Lung (tissue), 11 donors: ENCODE measurements at regions not wholly inside any gene's neighbourhood (a gene's known extent, or its start where the extent isn't known, plus 50 kb on each side); places are given as distances from the start of the nearest gene placed in this dataset.
A peak's percentile ranks its signal among the peaks of the same experiment; 100 is the strongest.

Source experiments
- ATAC-seq: fragments of 200-7000 bp; cut with Tn5 transposase; one replicate; pipeline ENCODE4 v1.9.1; 2020; ENCODE audit warnings: moderate number of reproducible peaks; ENCODE audit not compliant: insufficient read depth, low FRiP score
- DNase-seq, 3 donors: peaks; one replicate each; pipeline ENCODE4 v3.0.0-alpha.2; 2013 to 2017
- H3K27ac ChIP-seq, 2 donors: one replicate each; pipeline ENCODE4 v1.5.1; 2013; ENCODE audit warnings: mild to moderate bottlenecking in 2 of 2, moderate library complexity in 2 of 2, control low read depth in 1 of 2, inconsistent platforms in 1 of 2, low read depth in 1 of 2, low read length in 1 of 2
- H3K27me3 ChIP-seq, 3 donors: one replicate each; pipeline ENCODE4 v1.5.1; 2013; ENCODE audit warnings: low read length in 2 of 3; ENCODE audit not compliant: control insufficient read depth in 3 of 3, insufficient read depth in 3 of 3
- H3K36me3 ChIP-seq, 4 donors: one replicate each; pipeline ENCODE4 v1.5.1; 2013; ENCODE audit warnings: low read length in 4 of 4, mild to moderate bottlenecking in 1 of 4, moderate library complexity in 1 of 4; ENCODE audit not compliant: control insufficient read depth in 4 of 4, insufficient read depth in 4 of 4
- H3K4me1 ChIP-seq, 5 donors: one replicate each; pipeline ENCODE4 v1.5.1; 2013; ENCODE audit warnings: low read length in 5 of 5, mild to moderate bottlenecking in 2 of 5, moderate library complexity in 1 of 5; ENCODE audit not compliant: control insufficient read depth in 5 of 5, insufficient read depth in 5 of 5
- H3K4me3 ChIP-seq: one replicate; pipeline ENCODE4 v1.5.1; 2013; ENCODE audit warnings: mild to moderate bottlenecking, control low read depth, moderate library complexity
- H3K9ac ChIP-seq, 2 donors: one replicate each; pipeline ENCODE4 v1.5.1; 2013; ENCODE audit warnings: low read length in 2 of 2, control low read depth in 1 of 2; ENCODE audit not compliant: insufficient read depth in 1 of 2
- H3K9me3 ChIP-seq, 4 donors: one replicate each; pipeline ENCODE4 v1.5.1; 2013; ENCODE audit warnings: low read length in 3 of 4, mild to moderate bottlenecking in 1 of 4, moderate library complexity in 1 of 4; ENCODE audit not compliant: control insufficient read depth in 4 of 4, insufficient read depth in 3 of 4
- WGBS, 2 donors: extraction: QIAGEN DNeasy Blood & Tissue Kit; methylation state at CpG; one replicate each; pipeline ENCODE4 v1.1.7; 2013; 5-methylcytosine and 5-hydroxymethylcytosine counted together
- TF ChIP-seq, protein P1 (sequence below): IDR thresholded peaks from 2 replicates; pipeline ENCODE4 v1.5.1; 2012; ENCODE audit warnings: mild to moderate bottlenecking; ENCODE audit errors: control extremely low read depth, extremely low read depth
- donor health status: control.
- donor health status: control.
- donor health status: Bipolar disorder and iron deficiency.
- donor health status: healthy.
- donor health status: DM: yes; HTN: yes; CAD: no.

GRCh38 chr12:4015225-4016091 lies 142.3 kb upstream of the PARP11 start:
- no peaks in the 10 kb centered on the region for H3K36me3 ChIP-seq
- ATAC-seq: no peak

GRCh38 chr12:4014858-4015224 lies 141.6 kb upstream of the PARP11 start:
- no peaks in the 10 kb centered on the region for H3K36me3 ChIP-seq

More at GRCh38 chr12:4015225-4016091, 142.3 kb upstream of the PARP11 start:
- no peak overlapping the region for H3K9ac ChIP-seq
- H3K4me1 ChIP-seq: peaks cover 0 to 15% (median 0%) of the 10 kb centered on the region in 5 donors
- peak overlapping the region in 1 of 2 donors; percentile 22 for H3K27ac ChIP-seq
- peak in 1 of 3 donors; percentile 32 for DNase-seq
- no peaks in the 10 kb centered on the region for H3K9me3 ChIP-seq
- no peak overlapping the region for H3K4me3 ChIP-seq
- TF ChIP-seq, protein P1, sequence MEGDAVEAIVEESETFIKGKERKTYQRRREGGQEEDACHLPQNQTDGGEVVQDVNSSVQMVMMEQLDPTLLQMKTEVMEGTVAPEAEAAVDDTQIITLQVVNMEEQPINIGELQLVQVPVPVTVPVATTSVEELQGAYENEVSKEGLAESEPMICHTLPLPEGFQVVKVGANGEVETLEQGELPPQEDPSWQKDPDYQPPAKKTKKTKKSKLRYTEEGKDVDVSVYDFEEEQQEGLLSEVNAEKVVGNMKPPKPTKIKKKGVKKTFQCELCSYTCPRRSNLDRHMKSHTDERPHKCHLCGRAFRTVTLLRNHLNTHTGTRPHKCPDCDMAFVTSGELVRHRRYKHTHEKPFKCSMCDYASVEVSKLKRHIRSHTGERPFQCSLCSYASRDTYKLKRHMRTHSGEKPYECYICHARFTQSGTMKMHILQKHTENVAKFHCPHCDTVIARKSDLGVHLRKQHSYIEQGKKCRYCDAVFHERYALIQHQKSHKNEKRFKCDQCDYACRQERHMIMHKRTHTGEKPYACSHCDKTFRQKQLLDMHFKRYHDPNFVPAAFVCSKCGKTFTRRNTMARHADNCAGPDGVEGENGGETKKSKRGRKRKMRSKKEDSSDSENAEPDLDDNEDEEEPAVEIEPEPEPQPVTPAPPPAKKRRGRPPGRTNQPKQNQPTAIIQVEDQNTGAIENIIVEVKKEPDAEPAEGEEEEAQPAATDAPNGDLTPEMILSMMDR: no peak
- no peaks in the 10 kb centered on the region for H3K27me3 ChIP-seq
- whole genome bisulfite sequencing, 2 donors: 67 to 81% methylated on average over 12 of the region's 12 CpGs

GRCh38 chr12:4014444-4014843 lies 141.2 kb upstream of the PARP11 start:
- Histone ChIP-seq H3K4me3 (no peak overlapping the region), H3K9me3 (no peaks in the 10 kb centered on the region), H3K36me3 (no peaks in the 10 kb centered on the region), H3K27ac (no peak overlapping the region), H3K27me3 (no peaks in the 10 kb centered on the region), H3K4me1 (peaks cover 0 to 15% (median 0%) of the 10 kb centered on the region in 5 donors), H3K9ac (no peak overlapping the region)
- DNase-seq: no peak
- 92 to 96% methylated on average over 2 of the region's 2 CpGs for WGBS, 2 donors
- TF ChIP-seq, protein P1: no peak
- ATAC-seq: no peak

More at GRCh38 chr12:4014858-4015224, 141.6 kb upstream of the PARP11 start:
- H3K4me1 ChIP-seq: peaks cover 0 to 15% (median 0%) of the 10 kb centered on the region in 5 donors
- DNase-seq (no peak), ATAC-seq (no peak)
- WGBS, 2 donors: 72 to 93% methylated on average over 6 of the region's 6 CpGs
- H3K27ac ChIP-seq: peak overlapping the region in 1 of 2 donors; percentile 22
- H3K4me3 ChIP-seq: no peak overlapping the region
- no peaks in the 10 kb centered on the region for H3K9me3 ChIP-seq
- no peak overlapping the region for H3K9ac ChIP-seq
- H3K27me3 ChIP-seq: no peaks in the 10 kb centered on the region
- TF ChIP-seq, protein P1: no peak
